ENCODE measurements at regions not wholly inside any gene's neighbourhood (a gene's known extent, or its start where the extent isn't known, plus 50 kb on each side); places are given as distances from the start of the nearest gene placed in this dataset.

DNA sequence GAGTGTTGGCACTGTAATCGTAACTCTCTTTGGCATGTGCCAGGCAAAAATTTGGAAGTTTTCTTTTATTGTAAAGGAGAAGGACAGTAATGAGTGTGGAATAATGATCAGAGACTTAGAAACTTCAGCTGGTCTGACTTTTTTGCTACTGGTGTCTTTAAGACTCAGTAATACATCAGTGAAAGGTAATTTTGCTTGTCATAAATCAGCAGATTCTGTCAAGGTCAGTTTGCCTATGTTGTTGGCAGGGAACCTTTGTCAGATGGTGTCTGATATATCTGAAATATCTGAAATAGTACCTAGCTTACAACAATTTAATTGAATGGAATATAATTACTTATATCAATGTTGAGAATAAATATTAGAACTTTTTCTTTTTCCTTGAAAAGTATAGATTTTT, 516.9 kb downstream of the LRFN5 start:
- no peak for TF ChIP-seq CTCF (IDR thresholded peaks at IDR 0.05)
- no peak for TF ChIP-seq POLR2A (IDR thresholded peaks at IDR 0.05)

Measured in thyroid gland (tissue), 4 donors.